ENCODE measurements at regions not wholly inside any gene's neighbourhood (a gene's known extent, or its start where the extent isn't known, plus 50 kb on each side); places are given as distances from the start of the nearest gene placed in this dataset.

GRCh38 chr11:69913591-69914285, 94.5 kb upstream of the FGF3 start:
- TF ChIP-seq POLR2A (IDR thresholded peaks at IDR 0.05; ENCODE audit: low read depth, low read length): no peak
- TF ChIP-seq TAF1 (IDR thresholded peaks at IDR 0.05; ENCODE audit: borderline replicate concordance, low read depth, low read length): no peak
